ENCODE measurements at regions not wholly inside any gene's neighbourhood (a gene's known extent, or its start where the extent isn't known, plus 50 kb on each side); places are given as distances from the start of the nearest gene placed in this dataset.

- TF ChIP-seq, protein P1, sequence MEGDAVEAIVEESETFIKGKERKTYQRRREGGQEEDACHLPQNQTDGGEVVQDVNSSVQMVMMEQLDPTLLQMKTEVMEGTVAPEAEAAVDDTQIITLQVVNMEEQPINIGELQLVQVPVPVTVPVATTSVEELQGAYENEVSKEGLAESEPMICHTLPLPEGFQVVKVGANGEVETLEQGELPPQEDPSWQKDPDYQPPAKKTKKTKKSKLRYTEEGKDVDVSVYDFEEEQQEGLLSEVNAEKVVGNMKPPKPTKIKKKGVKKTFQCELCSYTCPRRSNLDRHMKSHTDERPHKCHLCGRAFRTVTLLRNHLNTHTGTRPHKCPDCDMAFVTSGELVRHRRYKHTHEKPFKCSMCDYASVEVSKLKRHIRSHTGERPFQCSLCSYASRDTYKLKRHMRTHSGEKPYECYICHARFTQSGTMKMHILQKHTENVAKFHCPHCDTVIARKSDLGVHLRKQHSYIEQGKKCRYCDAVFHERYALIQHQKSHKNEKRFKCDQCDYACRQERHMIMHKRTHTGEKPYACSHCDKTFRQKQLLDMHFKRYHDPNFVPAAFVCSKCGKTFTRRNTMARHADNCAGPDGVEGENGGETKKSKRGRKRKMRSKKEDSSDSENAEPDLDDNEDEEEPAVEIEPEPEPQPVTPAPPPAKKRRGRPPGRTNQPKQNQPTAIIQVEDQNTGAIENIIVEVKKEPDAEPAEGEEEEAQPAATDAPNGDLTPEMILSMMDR (conservative IDR thresholded peaks at IDR 0.05; ENCODE audit: low read depth, low read length): no peak
- no peak for TF ChIP-seq EZH2 (IDR thresholded peaks at IDR 0.05; ENCODE audit: low read length, unreplicated experiment)
These were observed 385.1 kb downstream of the MZT1 start for GRCh38 chr13:72342364-72342763.
